A549 (cell line): ENCODE measurements at regions not wholly inside any gene's neighbourhood (a gene's known extent, or its start where the extent isn't known, plus 50 kb on each side); places are given as distances from the start of the nearest gene placed in this dataset.

ENCODE experiments used
- ATAC-seq, 2 experiments: fragments of 200-7000 bp in 1 of 2; fragments of >200 bp in 1 of 2; cut with Nextera tagmentation in 1 of 2; cut with Tn5 transposase in 1 of 2; 3 replicates each; pipeline versions ENCODE4 v1.8.0 to v1.9.1; 2018 to 2020; ENCODE audit warnings: mild to moderate bottlenecking in 1 of 2, moderate library complexity in 1 of 2
- CTCF ChIA-PET: fragments of 300-600 bp; sonication (Branson Sonifier 250); formaldehyde crosslinking; extraction: SDS; loops from one replicate; lab custom pipeline; 2021; ENCODE audit warnings: antibody characterized with exemption, inconsistent platforms; lab: Yijun Ruan, JAX
- POLR2A ChIA-PET: fragments of 350-600 bp; formaldehyde crosslinking; extraction: SDS; loops from one replicate; lab custom pipeline; 2021; ENCODE audit warnings: antibody characterized with exemption, inconsistent platforms; lab: Yijun Ruan, JAX
- DNase-seq, 2 experiments: peaks; one replicate each; pipeline versions ENCODE4 v3.0.0 to v3.0.0-alpha.2; 2011 to 2016; ENCODE audit warnings: low read depth in 1 of 2, low spot score in 1 of 2
- FAIRE-seq: peaks from 2 replicates; lab custom pipeline; 2011; peaks lifted over from hg19 to GRCh38; lab: Jason Lieb, UNC
- H3K27ac ChIP-seq, 2 experiments: fragments of >200 bp; sonication (Bioruptor Twin); formaldehyde crosslinking; 3 replicates each; pipeline ENCODE4 v1.5.1; 2016 to 2017
- H3K4me1 ChIP-seq: fragments of >200 bp; sonication (Bioruptor Twin); formaldehyde crosslinking; 3 replicates; pipeline ENCODE4 v1.6.1; 2016
- H3K4me2 ChIP-seq: fragments of >200 bp; sonication (Bioruptor Twin); formaldehyde crosslinking; 3 replicates; pipeline ENCODE4 v1.6.1; 2016
- H3K4me3 ChIP-seq: fragments of >200 bp; sonication (Bioruptor Twin); formaldehyde crosslinking; 3 replicates; pipeline ENCODE4 v1.5.1; 2016
- H3K9me3 ChIP-seq: fragments of >200 bp; sonication (Bioruptor Twin); formaldehyde crosslinking; 3 replicates; pipeline ENCODE4 v1.6.1; 2016
- BHLHE40 ChIP-seq: IDR thresholded peaks from 2 replicates; pipeline ENCODE4 v1.6.1; 2012; ENCODE audit warnings: low read depth, low read length, inconsistent platforms
- CEBPB ChIP-seq, 2 experiments: fragments of >200 bp in 1 of 2; sonication (Bioruptor Twin) in 1 of 2; formaldehyde crosslinking in 1 of 2; IDR thresholded peaks; 2 replicates each; pipeline ENCODE4 v1.6.1; 2012 to 2016
- EHF ChIP-seq: fragments of 250-450 bp; sonication (Bioruptor Pico); IDR thresholded peaks from 2 replicates; pipeline ENCODE4 v1.5.0; 2020; ENCODE audit warnings: mild to moderate bottlenecking
- ESRRA ChIP-seq: fragments of 150-350 bp; IDR thresholded peaks from 2 replicates; pipeline ENCODE4 v1.6.1; 2014; ENCODE audit warnings: mild to moderate bottlenecking, low read length, borderline replicate concordance
- FOXS1 ChIP-seq: fragments of 250-450 bp; sonication (Bioruptor Pico); IDR thresholded peaks from 2 replicates; pipeline ENCODE4 v1.5.0; 2020; ENCODE audit warnings: mild to moderate bottlenecking, moderate library complexity
- HEYL ChIP-seq: fragments of 250-450 bp; sonication (Bioruptor Pico); IDR thresholded peaks from 2 replicates; pipeline ENCODE4 v1.8.0; 2021; ENCODE audit warnings: mild to moderate bottlenecking, moderate library complexity
- HOXA7 ChIP-seq: fragments of 250-450 bp; sonication (Bioruptor Pico); IDR thresholded peaks from 2 replicates; pipeline ENCODE4 v1.5.0; 2020; ENCODE audit warnings: mild to moderate bottlenecking, moderate library complexity
- HOXB13 ChIP-seq: fragments of 250-450 bp; sonication (Bioruptor Pico); IDR thresholded peaks from 2 replicates; pipeline ENCODE4 v1.5.0; 2020; ENCODE audit warnings: low read depth, mild to moderate bottlenecking, moderate library complexity
- HOXB5 ChIP-seq: fragments of 250-450 bp; sonication (Bioruptor Pico); IDR thresholded peaks from 2 replicates; pipeline ENCODE4 v1.5.0; 2020; ENCODE audit warnings: mild to moderate bottlenecking, moderate library complexity
- KDM1A ChIP-seq: fragments of 200-600 bp; sonication (generic); IDR thresholded peaks from 2 replicates; pipeline ENCODE4 v1.6.1; 2016; ENCODE audit warnings: low read depth, mild to moderate bottlenecking
- KDM5A ChIP-seq: fragments of 200-600 bp; sonication (generic); IDR thresholded peaks from 2 replicates; pipeline ENCODE4 v1.6.1; 2016; ENCODE audit warnings: antibody characterized with exemption, mild to moderate bottlenecking
- MAFK ChIP-seq: fragments of 450-650 bp; IDR thresholded peaks from 2 replicates; pipeline ENCODE4 v1.6.1; 2014; ENCODE audit not compliant: partially characterized antibody
- MAZ ChIP-seq: fragments of 150-350 bp; IDR thresholded peaks from 2 replicates; pipeline ENCODE4 v1.6.1; 2014; ENCODE audit warnings: antibody characterized with exemption, low read depth, low read length, borderline replicate concordance
- NR3C1 ChIP-seq: fragments of >200 bp; sonication (Bioruptor Twin); formaldehyde crosslinking; IDR thresholded peaks from 3 replicates; pipeline ENCODE4 v1.6.1; 2017
- PHF8 ChIP-seq: fragments of 200-600 bp; sonication (generic); IDR thresholded peaks from 2 replicates; pipeline ENCODE4 v1.6.1; 2016; ENCODE audit warnings: low read depth, mild to moderate bottlenecking, antibody characterized with exemption, moderate library complexity, borderline replicate concordance
- POLR2AphosphoS2 ChIP-seq: conservative IDR thresholded peaks from 2 replicates; pipeline ENCODE4 v1.6.1; 2012; ENCODE audit warnings: low read length, improper control_type of control experiment, inconsistent platforms
- RCOR1 ChIP-seq: fragments of 150-350 bp; IDR thresholded peaks from 2 replicates; pipeline ENCODE4 v1.6.1; 2014; ENCODE audit warnings: antibody characterized with exemption, low read length, low read depth
- RFX5 ChIP-seq: fragments of 450-650 bp; IDR thresholded peaks from 2 replicates; pipeline ENCODE4 v1.7.1; 2014; ENCODE audit warnings: antibody characterized with exemption, mild to moderate bottlenecking, moderate library complexity
- SMC3 ChIP-seq: fragments of >200 bp; sonication (Bioruptor Twin); formaldehyde crosslinking; IDR thresholded peaks from 3 replicates; pipeline ENCODE4 v1.6.1; 2018; ENCODE audit warnings: inconsistent platforms
- TFCP2L1 ChIP-seq: fragments of 250-450 bp; sonication (Bioruptor Pico); IDR thresholded peaks from 2 replicates; pipeline ENCODE4 v1.5.0; 2021; ENCODE audit warnings: mild to moderate bottlenecking
- TP53 ChIP-seq: fragments of 250-450 bp; sonication (Bioruptor Pico); IDR thresholded peaks from 2 replicates; pipeline ENCODE4 v1.5.0; 2021; ENCODE audit warnings: mild to moderate bottlenecking, moderate library complexity
- ZSCAN20 ChIP-seq: fragments of 250-450 bp; sonication (Bioruptor Pico); IDR thresholded peaks from 2 replicates; pipeline ENCODE4 v1.8.0; 2022; ENCODE audit warnings: mild to moderate bottlenecking, moderate library complexity
- whole genome bisulfite sequencing: methylation state at CpG from one replicate; pipeline ENCODE4 v1.1.6; 2017; ENCODE audit errors: missing lambda C conversion rate; 5-methylcytosine and 5-hydroxymethylcytosine counted together
- TF ChIP-seq, protein P1 (sequence below): IDR thresholded peaks from 2 replicates; pipeline ENCODE4 v1.6.1; 2012; ENCODE audit warnings: low read depth, borderline replicate concordance
- TF ChIP-seq, protein P2 (sequence below): IDR thresholded peaks from 2 replicates; pipeline ENCODE4 v1.6.1; 2012
- TF ChIP-seq, protein P3 (sequence below): fragments of 250-450 bp; sonication (Bioruptor Pico); IDR thresholded peaks from 2 replicates; pipeline ENCODE4 v1.5.0; 2020; ENCODE audit warnings: low read depth, mild to moderate bottlenecking, moderate library complexity
- TF ChIP-seq, protein P4 (sequence below): fragments of >200 bp; sonication (Bioruptor Twin); formaldehyde crosslinking; IDR thresholded peaks from 3 replicates; pipeline ENCODE4 v1.5.1; 2016

DNA sequence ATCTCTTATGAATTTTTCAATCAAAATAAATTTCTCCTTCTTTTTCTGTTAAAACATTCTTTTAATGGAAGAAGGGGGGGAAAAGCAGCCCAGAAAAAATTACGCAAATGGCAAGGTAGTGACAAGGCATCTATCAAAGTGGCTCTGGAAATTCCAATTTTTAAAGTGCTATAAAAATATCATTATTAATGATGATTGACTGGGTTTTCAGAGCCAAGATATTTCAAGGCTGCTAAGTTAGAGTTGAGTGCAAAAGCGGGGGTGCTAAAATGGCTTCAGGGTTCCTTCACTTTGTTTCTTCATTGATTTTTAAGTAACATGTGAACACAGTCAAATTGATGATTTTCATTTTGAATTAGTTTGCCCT is 171.6 kb upstream of the CITED2 start:
- H3K9me3 ChIP-seq, result no peaks in the 10 kb centered on the region
- H3K4me1 ChIP-seq, result 0 out of 3 replicates have a peak, but pooled peaks cover 2% of the 10 kb centered on the region
- H3K27ac ChIP-seq, result no peak overlapping the region
- no peak for DNase-seq
- no peak for ATAC-seq
- CTCF ChIA-PET, result no interaction called here
- FAIRE-seq, result no peak
- 81% methylated on average over 2 of the region's 2 CpGs for WGBS
- no peak overlapping the region for H3K4me2 ChIP-seq
- no peak overlapping the region for H3K4me3 ChIP-seq
- POLR2A ChIA-PET, result no interaction called here
- TF ChIP-seq, protein P1, sequence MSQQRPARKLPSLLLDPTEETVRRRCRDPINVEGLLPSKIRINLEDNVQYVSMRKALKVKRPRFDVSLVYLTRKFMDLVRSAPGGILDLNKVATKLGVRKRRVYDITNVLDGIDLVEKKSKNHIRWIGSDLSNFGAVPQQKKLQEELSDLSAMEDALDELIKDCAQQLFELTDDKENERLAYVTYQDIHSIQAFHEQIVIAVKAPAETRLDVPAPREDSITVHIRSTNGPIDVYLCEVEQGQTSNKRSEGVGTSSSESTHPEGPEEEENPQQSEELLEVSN, result no peak
- TF ChIP-seq BHLHE40 (no peak), HOXA7 (CRISPR knock-in tag) (no peak)

DNA sequence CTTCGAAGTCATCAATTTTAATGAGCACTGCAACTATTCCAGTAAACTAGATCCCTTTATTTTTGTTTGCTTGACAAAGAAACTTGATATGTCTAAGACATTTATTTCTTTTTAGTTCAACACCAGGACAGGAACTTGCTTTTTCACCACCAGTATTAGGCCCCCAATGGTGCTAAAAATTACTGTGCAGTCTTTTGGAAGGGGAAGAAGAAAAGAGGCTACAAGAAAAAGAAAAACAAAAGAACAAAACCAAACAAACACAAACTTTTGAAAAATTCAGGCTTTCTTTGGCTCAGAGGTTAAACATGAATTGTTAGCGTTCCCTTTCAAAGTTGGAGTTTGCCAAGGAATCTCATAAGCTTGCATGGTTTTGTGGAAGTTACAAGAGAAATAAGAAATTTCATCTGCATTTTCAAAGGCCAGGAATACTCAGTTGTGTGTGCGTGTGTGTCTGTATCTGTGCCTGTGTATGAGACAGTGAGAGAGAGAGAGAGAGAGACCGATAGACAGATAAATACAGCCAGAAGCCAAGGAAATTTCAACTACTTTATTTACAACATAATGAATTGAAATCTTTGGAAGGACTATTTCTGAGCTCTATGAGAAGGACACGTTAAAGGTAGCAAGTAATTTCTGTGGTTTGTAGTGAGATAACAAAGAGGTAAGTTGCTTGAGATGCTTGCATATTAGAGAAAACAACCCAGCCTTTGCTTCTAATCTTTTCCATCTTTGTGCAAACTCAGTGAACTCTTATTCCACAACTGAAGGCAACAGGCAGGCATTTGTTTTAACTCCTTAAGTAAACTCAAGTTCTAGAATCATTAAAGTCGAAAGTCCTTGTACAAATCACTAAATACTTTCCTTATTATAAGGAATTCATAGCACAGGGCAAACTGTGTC is 171.0 kb upstream of the CITED2 start:
- FAIRE-seq, result no peak
- 67% methylated on average over 6 of the region's 6 CpGs for WGBS
- ChIA-PET CTCF (no interaction called here), POLR2A (no interaction called here)
- TF ChIP-seq TFCP2L1 (CRISPR knock-in tag) (no peak), TP53 (CRISPR knock-in tag) (no peak), ZSCAN20 (CRISPR knock-in tag) (no peak), NR3C1 (no peak)
- Histone ChIP-seq H3K4me3 (no peak overlapping the region), H3K4me2 (no peak overlapping the region), H3K4me1 (peaks cover 4% of the 10 kb centered on the region), H3K9me3 (no peaks in the 10 kb centered on the region), H3K27ac (no peak overlapping the region)
- ATAC-seq, result no peak
- no peak for DNase-seq

DNA sequence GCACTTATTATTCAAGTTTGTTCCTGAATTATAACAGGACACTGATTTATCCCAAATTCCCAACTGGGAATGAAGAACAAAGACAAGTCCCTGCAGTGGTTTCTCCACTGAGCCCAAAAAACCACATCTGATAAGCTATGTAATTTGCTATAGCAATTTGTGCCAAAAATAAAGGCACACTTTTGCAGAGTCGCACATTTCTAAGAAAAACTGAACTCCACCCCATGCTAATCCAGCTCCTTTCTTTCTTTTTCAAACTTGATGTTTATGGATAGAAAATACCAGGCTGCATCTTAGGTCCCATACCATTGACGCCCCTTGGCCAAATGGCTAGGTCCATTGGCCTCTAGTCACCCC is 170.2 kb upstream of the CITED2 start:
- Histone ChIP-seq H3K4me3 (no peak overlapping the region), H3K9me3 (no peaks in the 10 kb centered on the region), H3K27ac (no peak overlapping the region), H3K4me2 (no peak overlapping the region), H3K4me1 (peaks cover 11% of the 10 kb centered on the region)
- 82% methylated on average over 2 of the region's 2 CpGs for WGBS
- CTCF ChIA-PET, result no interaction called here
- no peak for FAIRE-seq
- no peak for DNase-seq
- no peak for TF ChIP-seq HOXB5 (CRISPR knock-in tag)
- TF ChIP-seq, protein P2, sequence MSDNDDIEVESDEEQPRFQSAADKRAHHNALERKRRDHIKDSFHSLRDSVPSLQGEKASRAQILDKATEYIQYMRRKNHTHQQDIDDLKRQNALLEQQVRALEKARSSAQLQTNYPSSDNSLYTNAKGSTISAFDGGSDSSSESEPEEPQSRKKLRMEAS, result no peak
- no peak for TF ChIP-seq CEBPB (IDR thresholded peaks at IDR 0.05)
- no peak for TF ChIP-seq SMC3
- TF ChIP-seq HOXB13 (CRISPR knock-in tag), result no peak
- TF ChIP-seq PHF8, result no peak
- no peak for TF ChIP-seq FOXS1 (CRISPR knock-in tag)
- TF ChIP-seq EHF (CRISPR knock-in tag), result no peak
- TF ChIP-seq, protein P3, sequence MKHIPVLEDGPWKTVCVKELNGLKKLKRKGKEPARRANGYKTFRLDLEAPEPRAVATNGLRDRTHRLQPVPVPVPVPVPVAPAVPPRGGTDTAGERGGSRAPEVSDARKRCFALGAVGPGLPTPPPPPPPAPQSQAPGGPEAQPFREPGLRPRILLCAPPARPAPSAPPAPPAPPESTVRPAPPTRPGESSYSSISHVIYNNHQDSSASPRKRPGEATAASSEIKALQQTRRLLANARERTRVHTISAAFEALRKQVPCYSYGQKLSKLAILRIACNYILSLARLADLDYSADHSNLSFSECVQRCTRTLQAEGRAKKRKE (CRISPR knock-in tag), result no peak
- no peak for TF ChIP-seq MAZ
- TF ChIP-seq, protein P4, sequence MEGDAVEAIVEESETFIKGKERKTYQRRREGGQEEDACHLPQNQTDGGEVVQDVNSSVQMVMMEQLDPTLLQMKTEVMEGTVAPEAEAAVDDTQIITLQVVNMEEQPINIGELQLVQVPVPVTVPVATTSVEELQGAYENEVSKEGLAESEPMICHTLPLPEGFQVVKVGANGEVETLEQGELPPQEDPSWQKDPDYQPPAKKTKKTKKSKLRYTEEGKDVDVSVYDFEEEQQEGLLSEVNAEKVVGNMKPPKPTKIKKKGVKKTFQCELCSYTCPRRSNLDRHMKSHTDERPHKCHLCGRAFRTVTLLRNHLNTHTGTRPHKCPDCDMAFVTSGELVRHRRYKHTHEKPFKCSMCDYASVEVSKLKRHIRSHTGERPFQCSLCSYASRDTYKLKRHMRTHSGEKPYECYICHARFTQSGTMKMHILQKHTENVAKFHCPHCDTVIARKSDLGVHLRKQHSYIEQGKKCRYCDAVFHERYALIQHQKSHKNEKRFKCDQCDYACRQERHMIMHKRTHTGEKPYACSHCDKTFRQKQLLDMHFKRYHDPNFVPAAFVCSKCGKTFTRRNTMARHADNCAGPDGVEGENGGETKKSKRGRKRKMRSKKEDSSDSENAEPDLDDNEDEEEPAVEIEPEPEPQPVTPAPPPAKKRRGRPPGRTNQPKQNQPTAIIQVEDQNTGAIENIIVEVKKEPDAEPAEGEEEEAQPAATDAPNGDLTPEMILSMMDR, result no peak
- no peak for TF ChIP-seq KDM5A
- no peak for TF ChIP-seq HOXA7 (CRISPR knock-in tag)
- no peak for TF ChIP-seq RCOR1
- TF ChIP-seq RFX5, result no peak
- TF ChIP-seq HEYL (CRISPR knock-in tag), result no peak
- TF ChIP-seq MAFK, result no peak
- TF ChIP-seq POLR2AphosphoS2, result no peak
- TF ChIP-seq ESRRA, result no peak
- no peak for TF ChIP-seq KDM1A
- no peak for ATAC-seq
- POLR2A ChIA-PET, result no interaction called here
